Colonic mucosa (tissue), 4 donors: ENCODE measurements at regions not wholly inside any gene's neighbourhood (a gene's known extent, or its start where the extent isn't known, plus 50 kb on each side); places are given as distances from the start of the nearest gene placed in this dataset.
"Not testable (repeated sequence)": the region's sequence is repeated elsewhere in the genome, so short reads cannot be mapped to it uniquely, and the experiment has no call there.

ENCODE experiments used
- DNase-seq: peaks from one replicate; pipeline ENCODE4 v3.0.0-alpha.2; 2020
- H3K27ac ChIP-seq: fragments of 200-600 bp; one replicate; pipeline ENCODE4 v1.8.0; 2021
- H3K27me3 ChIP-seq: fragments of 200-600 bp; one replicate; pipeline ENCODE4 v1.8.0; 2021
- H3K36me3 ChIP-seq: fragments of 200-600 bp; one replicate; pipeline ENCODE4 v1.8.0; 2021
- H3K4me1 ChIP-seq: fragments of 200-600 bp; one replicate; pipeline ENCODE4 v1.8.0; 2021; ENCODE audit warnings: mild to moderate bottlenecking
- H3K4me3 ChIP-seq: fragments of 200-600 bp; one replicate; pipeline ENCODE4 v1.8.0; 2021
- H3K9ac ChIP-seq, 2 donors: one replicate each; pipeline ENCODE4 v1.7.0; 2013; ENCODE audit warnings: control low read depth in 2 of 2, low read depth in 2 of 2, low read length in 2 of 2
- H3K9me3 ChIP-seq: fragments of 200-600 bp; one replicate; pipeline ENCODE4 v1.8.0; 2021
- intact Hi-C: fragments of 100-400 bp; cut with DNase I; formaldehyde crosslinking; loops from one replicate; pipeline ENCODE4 v1.14.1; 2022
- TF ChIP-seq, protein P1 (sequence below): fragments of 200-600 bp; IDR thresholded peaks from one replicate; pipeline ENCODE4 v1.8.0; 2022; ENCODE audit warnings: antibody characterized with exemption, mild to moderate bottlenecking
- donor health status: healthy.
- donor health status: DM: no; HTN: no; CAD: no.
- donor health status: DM: no; HTN: no; CAD: no.

DNA sequence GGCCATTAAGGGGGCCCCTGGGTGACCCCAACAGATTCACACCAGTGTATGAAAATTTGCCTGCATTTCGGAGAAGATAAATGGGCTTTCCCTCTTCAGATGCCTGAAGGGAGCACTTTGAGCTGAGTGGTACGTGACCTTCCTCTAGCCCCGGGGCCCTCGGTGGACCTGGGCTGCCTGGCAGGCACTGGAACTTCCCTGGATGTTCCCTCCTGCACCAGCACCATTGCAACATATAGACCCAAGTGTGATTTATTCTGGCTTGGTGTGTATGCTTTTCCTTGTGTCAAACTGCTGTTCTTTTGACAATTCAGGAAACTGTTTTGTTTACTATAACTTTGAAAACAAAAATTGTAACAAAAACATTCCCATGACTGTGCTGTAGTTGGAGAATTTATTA is 93.8 kb downstream of the TNFRSF13B start:
- TF ChIP-seq, protein P1, sequence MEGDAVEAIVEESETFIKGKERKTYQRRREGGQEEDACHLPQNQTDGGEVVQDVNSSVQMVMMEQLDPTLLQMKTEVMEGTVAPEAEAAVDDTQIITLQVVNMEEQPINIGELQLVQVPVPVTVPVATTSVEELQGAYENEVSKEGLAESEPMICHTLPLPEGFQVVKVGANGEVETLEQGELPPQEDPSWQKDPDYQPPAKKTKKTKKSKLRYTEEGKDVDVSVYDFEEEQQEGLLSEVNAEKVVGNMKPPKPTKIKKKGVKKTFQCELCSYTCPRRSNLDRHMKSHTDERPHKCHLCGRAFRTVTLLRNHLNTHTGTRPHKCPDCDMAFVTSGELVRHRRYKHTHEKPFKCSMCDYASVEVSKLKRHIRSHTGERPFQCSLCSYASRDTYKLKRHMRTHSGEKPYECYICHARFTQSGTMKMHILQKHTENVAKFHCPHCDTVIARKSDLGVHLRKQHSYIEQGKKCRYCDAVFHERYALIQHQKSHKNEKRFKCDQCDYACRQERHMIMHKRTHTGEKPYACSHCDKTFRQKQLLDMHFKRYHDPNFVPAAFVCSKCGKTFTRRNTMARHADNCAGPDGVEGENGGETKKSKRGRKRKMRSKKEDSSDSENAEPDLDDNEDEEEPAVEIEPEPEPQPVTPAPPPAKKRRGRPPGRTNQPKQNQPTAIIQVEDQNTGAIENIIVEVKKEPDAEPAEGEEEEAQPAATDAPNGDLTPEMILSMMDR, result no peak
- Histone ChIP-seq H3K27me3 (no peaks in the 10 kb centered on the region), H3K27ac (no peak overlapping the region), H3K4me3 (no peak overlapping the region), H3K9me3 (no peaks in the 10 kb centered on the region), H3K4me1 (no peaks in the 10 kb centered on the region), H3K36me3 (no peaks in the 10 kb centered on the region), H3K9ac (no peak overlapping the region)
- no peak for DNase-seq
- intact Hi-C loops, result no loop called here

DNA sequence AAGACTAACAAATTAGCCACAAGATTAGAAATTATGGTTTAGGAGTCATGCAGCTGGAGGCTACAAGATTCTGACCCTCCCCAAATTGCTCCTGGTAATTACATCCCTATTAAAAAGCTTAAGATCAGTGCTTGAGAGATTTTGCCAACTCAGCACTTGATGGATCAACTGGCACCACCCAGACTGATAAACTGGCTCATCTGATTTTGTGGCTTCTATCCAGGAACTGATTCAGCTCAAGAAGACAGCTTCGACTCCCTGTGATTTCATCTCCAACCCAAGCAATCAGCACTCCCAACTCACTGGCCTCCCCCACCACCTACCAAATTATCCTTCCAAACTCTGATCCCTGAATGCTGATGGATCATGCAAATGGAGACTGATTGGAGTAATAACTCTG is 94.8 kb downstream of the TNFRSF13B start:
- intact Hi-C loops, result no loop called here
- Histone ChIP-seq H3K9me3 (no peaks in the 10 kb centered on the region), H3K36me3 (no peaks in the 10 kb centered on the region), H3K9ac (no peak overlapping the region), H3K27ac (no peak overlapping the region), H3K27me3 (no peaks in the 10 kb centered on the region), H3K4me3 (no peak overlapping the region), H3K4me1 (no peaks in the 10 kb centered on the region)
- TF ChIP-seq, protein P1, result no peak
- DNase-seq, result no peak

DNA sequence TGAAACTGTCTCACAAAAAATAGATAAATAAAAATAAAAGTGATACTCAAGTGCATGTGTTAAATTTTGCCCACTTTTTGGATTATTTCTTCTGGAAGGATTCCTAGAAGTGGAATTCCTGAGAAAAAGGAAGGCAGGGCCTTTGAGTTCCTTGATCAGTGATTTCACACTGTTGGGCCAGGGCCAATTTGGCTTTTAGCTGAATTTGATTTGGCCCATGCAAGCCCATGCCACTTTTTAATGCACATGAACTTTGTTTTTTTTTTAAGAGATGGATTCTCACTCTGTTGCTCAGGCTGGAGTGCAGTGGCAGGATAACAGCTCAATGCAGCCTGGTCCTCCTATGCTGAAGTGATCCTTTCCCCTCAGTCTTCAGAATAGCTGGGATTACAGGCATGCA is 96.3 kb downstream of the TNFRSF13B start:
- Histone ChIP-seq H3K36me3 (no peaks in the 10 kb centered on the region), H3K27me3 (no peaks in the 10 kb centered on the region), H3K27ac (no peak overlapping the region), H3K4me1 (no peaks in the 10 kb centered on the region), H3K4me3 (no peak overlapping the region), H3K9me3 (no peaks in the 10 kb centered on the region), H3K9ac (no peak overlapping the region)
- intact Hi-C loops, result no loop called here
- TF ChIP-seq, protein P1, result no peak
- no peak for DNase-seq

DNA sequence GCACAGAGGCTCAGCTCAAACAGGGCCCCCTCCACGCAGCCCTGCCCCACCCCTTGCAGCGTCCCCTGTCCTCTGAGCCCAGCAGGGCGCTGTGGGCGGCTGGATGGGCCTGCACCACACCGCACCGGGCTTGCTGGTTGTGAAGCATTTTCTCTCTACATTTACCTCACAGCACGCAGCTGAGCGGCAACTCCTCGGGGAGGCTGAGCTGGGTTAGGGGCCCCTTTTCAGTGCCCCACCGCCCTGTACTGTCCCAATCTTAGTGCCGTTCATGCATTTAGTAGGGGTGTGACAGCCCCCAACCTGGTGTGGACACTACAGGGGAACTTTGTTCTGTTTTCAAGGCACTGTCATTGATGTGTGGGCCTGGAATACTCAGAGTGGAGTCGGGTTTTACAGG is 97.7 kb downstream of the TNFRSF13B start:
- H3K27me3 ChIP-seq, H3K9me3 ChIP-seq, H3K36me3 ChIP-seq, DNase-seq, H3K27ac ChIP-seq, H3K4me1 ChIP-seq, H3K9ac ChIP-seq, H3K4me3 ChIP-seq, intact Hi-C loops: not testable (repeated sequence)

DNA sequence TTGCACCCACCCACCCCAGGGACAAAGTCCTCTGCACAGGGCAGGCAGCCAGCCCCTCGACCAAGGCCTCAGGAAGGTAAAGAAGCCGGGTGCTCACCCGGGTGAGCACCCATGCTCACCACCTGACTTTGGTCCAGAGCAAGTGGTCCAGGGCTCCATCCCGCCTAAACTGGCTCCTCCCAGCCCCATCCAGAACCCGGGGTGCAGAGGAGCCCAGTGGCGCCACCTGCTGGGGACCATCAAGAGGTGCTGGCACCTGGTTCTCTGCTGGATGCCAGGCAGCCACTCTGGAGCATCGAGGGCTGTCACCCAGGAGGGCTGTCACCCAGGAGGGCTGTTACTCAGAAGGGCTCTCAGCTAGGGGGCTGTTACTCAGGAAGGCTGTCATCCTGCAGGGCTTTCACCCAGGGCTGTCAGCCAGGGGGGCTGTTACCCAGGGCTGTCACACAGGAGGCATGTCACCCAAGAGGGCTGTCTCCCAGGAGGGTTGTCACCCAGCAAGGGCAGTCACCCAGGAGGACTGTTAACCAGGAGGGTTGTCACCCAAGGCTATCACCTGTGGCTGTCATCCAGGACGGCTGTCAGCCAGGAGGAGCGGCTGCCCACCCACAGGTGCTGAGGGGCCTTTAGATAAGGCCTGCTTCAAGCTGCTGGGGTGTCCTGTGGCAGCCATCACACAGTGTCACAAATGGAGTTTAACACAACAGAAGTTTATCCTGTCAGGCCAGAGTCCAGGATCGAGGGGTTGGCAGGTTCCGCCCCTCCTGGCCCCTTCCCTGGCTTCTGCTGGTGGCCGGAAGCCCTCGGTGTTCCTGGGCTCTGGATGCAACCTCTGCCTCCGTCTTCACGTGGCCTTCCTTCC is 98.5 kb downstream of the TNFRSF13B start:
- Histone ChIP-seq H3K27me3 (no peaks in the 10 kb centered on the region), H3K9ac (no peak overlapping the region), H3K9me3 (no peaks in the 10 kb centered on the region), H3K4me3 (no peak overlapping the region), H3K36me3 (no peaks in the 10 kb centered on the region), H3K27ac (no peak overlapping the region), H3K4me1 (no peaks in the 10 kb centered on the region)
- intact Hi-C loops, result no loop called here
- TF ChIP-seq, protein P1, result peak; percentile 61
- peak; percentile 64 for DNase-seq
